ENCODE measurements at regions not wholly inside any gene's neighbourhood (a gene's known extent, or its start where the extent isn't known, plus 50 kb on each side); places are given as distances from the start of the nearest gene placed in this dataset.

DNA sequence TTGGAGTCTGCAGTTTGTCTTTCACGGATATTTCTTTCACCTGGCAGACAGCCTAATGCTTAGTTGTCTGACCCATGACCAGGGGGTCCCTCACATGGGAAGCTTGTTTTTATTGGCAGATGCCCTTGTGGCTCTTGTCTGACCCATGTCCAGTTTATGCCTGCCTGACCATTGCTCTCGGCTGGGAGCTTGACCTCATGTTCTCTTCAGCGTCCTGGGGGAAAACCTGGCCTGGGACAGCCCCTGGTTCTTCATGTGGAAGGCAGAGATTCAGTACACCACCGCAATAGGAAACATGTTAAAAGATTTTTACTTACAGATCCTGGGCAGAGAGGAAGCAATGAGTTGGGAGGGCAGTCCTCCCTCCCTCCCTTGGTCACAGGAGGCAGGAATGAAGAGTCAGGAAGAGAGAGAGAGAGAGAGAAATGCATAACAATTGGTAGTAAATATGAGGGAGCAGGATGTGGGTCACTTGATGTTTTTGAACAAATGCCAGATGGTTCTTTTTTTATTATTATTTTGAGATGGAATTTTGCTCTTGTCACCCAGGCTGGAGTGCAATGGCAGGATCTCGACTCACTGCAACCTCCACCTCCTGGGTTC lies 302.7 kb upstream of the MYOCD start:
- no peak for DNase-seq (ENCODE audit: low read depth)
- no peaks in the 10 kb centered on the region for H3K36me3 ChIP-seq (ENCODE audit: control insufficient read depth, insufficient read depth, low read length)
- H3K27me3 ChIP-seq (ENCODE audit: control insufficient read depth, insufficient read depth, low read length), result no peaks in the 10 kb centered on the region
- FAIRE-seq, result no peak
- TF ChIP-seq, protein P1, sequence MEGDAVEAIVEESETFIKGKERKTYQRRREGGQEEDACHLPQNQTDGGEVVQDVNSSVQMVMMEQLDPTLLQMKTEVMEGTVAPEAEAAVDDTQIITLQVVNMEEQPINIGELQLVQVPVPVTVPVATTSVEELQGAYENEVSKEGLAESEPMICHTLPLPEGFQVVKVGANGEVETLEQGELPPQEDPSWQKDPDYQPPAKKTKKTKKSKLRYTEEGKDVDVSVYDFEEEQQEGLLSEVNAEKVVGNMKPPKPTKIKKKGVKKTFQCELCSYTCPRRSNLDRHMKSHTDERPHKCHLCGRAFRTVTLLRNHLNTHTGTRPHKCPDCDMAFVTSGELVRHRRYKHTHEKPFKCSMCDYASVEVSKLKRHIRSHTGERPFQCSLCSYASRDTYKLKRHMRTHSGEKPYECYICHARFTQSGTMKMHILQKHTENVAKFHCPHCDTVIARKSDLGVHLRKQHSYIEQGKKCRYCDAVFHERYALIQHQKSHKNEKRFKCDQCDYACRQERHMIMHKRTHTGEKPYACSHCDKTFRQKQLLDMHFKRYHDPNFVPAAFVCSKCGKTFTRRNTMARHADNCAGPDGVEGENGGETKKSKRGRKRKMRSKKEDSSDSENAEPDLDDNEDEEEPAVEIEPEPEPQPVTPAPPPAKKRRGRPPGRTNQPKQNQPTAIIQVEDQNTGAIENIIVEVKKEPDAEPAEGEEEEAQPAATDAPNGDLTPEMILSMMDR (IDR thresholded peaks at IDR 0.05; ENCODE audit: insufficient read depth, low read length, severe bottlenecking), result no peak
- no peak overlapping the region for H3K4me3 ChIP-seq (ENCODE audit: low read depth, low read length)

DNA sequence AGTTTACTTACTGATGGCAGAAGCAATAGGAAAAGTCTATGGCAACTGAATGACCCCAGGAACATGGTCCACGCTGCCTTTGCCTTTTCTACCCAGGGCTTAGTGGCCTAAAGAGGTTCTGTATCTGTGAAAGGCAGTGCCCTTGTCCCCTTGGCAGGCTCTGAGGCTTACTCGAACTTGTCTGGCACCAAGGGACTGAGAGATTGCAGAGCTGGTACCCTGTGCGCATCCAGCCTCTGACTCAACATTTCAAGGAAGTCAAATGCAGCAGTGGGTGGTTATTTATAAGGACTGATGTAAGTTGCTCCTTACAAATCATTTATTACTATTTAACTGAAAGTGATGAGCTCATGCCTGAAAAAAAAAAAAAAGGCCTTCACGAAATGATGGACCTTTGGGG lies 299.9 kb upstream of the MYOCD start:
- TF ChIP-seq, protein P1 (IDR thresholded peaks at IDR 0.05; ENCODE audit: insufficient read depth, low read length, severe bottlenecking), result no peak
- H3K27me3 ChIP-seq (ENCODE audit: control insufficient read depth, insufficient read depth, low read length), result no peaks in the 10 kb centered on the region
- FAIRE-seq (no peak), DNase-seq (ENCODE audit: low read depth) (no peak)
- H3K36me3 ChIP-seq (ENCODE audit: control insufficient read depth, insufficient read depth, low read length), result no peaks in the 10 kb centered on the region
- no peak overlapping the region for H3K4me3 ChIP-seq (ENCODE audit: low read depth, low read length)

- Histone ChIP-seq H3K27me3 (ENCODE audit: control insufficient read depth, insufficient read depth, low read length) (no peaks in the 10 kb centered on the region), H3K4me3 (ENCODE audit: low read depth, low read length) (no peak overlapping the region), H3K36me3 (ENCODE audit: control insufficient read depth, insufficient read depth, low read length) (no peaks in the 10 kb centered on the region)
- TF ChIP-seq, protein P1 (IDR thresholded peaks at IDR 0.05; ENCODE audit: insufficient read depth, low read length, severe bottlenecking), result no peak
- FAIRE-seq (no peak), DNase-seq (ENCODE audit: low read depth) (no peak)
Measured at GRCh38 chr17:12369065-12369464, 296.6 kb upstream of the MYOCD start.

DNA sequence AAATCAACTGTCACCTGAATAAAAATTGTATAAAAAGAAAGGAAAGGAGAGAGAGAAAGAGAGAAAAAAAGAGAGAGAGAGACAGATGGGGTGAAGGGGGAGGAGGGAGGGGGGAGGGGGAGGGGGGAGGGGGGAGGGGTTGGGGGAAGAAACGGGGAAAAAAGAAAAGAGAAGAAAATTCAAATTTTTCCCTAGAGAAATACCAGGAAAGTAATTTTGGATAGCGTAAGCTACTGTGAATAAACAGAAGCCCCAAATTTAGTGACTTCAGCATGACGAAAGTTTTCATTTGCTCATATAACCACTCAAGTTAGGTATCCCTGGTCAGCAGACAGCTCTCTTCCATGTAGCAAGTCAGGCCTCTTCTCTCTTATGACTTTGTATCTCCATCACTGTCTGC lies 289.4 kb upstream of the MYOCD start:
- no peak for FAIRE-seq
- Histone ChIP-seq H3K4me3 (ENCODE audit: low read depth, low read length) (no peak overlapping the region), H3K36me3 (ENCODE audit: control insufficient read depth, insufficient read depth, low read length) (no peaks in the 10 kb centered on the region), H3K27me3 (ENCODE audit: control insufficient read depth, insufficient read depth, low read length) (no peaks in the 10 kb centered on the region)
- DNase-seq (ENCODE audit: low read depth), result no peak
- TF ChIP-seq, protein P1 (IDR thresholded peaks at IDR 0.05; ENCODE audit: insufficient read depth, low read length, severe bottlenecking), result no peak

DNA sequence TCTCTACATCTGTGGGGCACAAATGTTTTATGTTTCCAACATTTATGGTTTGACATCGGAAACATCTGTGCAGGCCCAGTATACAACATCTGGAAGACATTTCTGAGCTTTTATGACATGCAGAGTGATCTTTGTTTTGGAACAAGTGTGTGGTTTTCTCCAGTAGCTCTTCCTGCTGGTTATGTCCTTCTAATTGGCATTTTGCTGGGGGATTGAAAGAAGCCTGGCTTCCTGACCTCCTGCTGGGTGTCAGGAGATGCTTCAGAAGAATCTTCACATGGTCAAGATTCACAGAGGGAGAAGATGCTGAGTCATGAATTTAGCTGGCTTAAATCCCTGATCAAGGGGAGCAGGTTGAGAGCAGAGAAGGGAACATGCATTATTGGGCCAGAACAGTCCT lies 279.5 kb upstream of the MYOCD start:
- Histone ChIP-seq H3K36me3 (ENCODE audit: control insufficient read depth, insufficient read depth, low read length) (no peaks in the 10 kb centered on the region), H3K27me3 (ENCODE audit: control insufficient read depth, insufficient read depth, low read length) (no peaks in the 10 kb centered on the region), H3K4me3 (ENCODE audit: low read depth, low read length) (no peak overlapping the region)
- TF ChIP-seq, protein P1 (IDR thresholded peaks at IDR 0.05; ENCODE audit: insufficient read depth, low read length, severe bottlenecking), result no peak
- FAIRE-seq, result peak; percentile 47
- no peak for DNase-seq (ENCODE audit: low read depth)

- FAIRE-seq, result no peak
- TF ChIP-seq, protein P1 (IDR thresholded peaks at IDR 0.05; ENCODE audit: insufficient read depth, low read length, severe bottlenecking), result no peak
- Histone ChIP-seq H3K36me3 (ENCODE audit: control insufficient read depth, insufficient read depth, low read length) (no peaks in the 10 kb centered on the region), H3K27me3 (ENCODE audit: control insufficient read depth, insufficient read depth, low read length) (no peaks in the 10 kb centered on the region), H3K4me3 (ENCODE audit: low read depth, low read length) (no peak overlapping the region)
- DNase-seq (ENCODE audit: low read depth), result peak; percentile 20
Measured at GRCh38 chr17:12388226-12388625, 277.5 kb upstream of the MYOCD start.
